Ectodermal cell (in vitro differentiated cells): ENCODE measurements at regions not wholly inside any gene's neighbourhood (a gene's known extent, or its start where the extent isn't known, plus 50 kb on each side); places are given as distances from the start of the nearest gene placed in this dataset.
"Not testable (repeated sequence)": the region's sequence is repeated elsewhere in the genome, so short reads cannot be mapped to it uniquely, and the experiment has no call there.

Experiments used
- H3K27ac ChIP-seq: 2 replicates; pipeline ENCODE4 v1.7.0; 2013; ENCODE audit warnings: mild to moderate bottlenecking, low read depth, low read length; ENCODE audit not compliant: insufficient read depth, poor library complexity, severe bottlenecking
- H3K27me3 ChIP-seq: 2 replicates; pipeline ENCODE4 v1.7.0; 2013; ENCODE audit warnings: mild to moderate bottlenecking, low read length; ENCODE audit not compliant: insufficient read depth, control insufficient read depth, poor library complexity, severe bottlenecking
- H3K36me3 ChIP-seq: one replicate; pipeline ENCODE4 v1.7.0; 2013; ENCODE audit warnings: low read length; ENCODE audit not compliant: control insufficient read depth, insufficient read depth
- H3K4me1 ChIP-seq: one replicate; pipeline ENCODE4 v1.7.0; 2013; ENCODE audit warnings: low read length; ENCODE audit not compliant: control insufficient read depth, insufficient read depth
- H3K4me3 ChIP-seq: 2 replicates; pipeline ENCODE4 v1.7.0; 2013; ENCODE audit warnings: low read depth, low read length, control low read depth; ENCODE audit not compliant: insufficient read depth
- H3K9me3 ChIP-seq: 2 replicates; pipeline ENCODE4 v1.7.0; 2013; ENCODE audit warnings: mild to moderate bottlenecking, low read length, moderate library complexity; ENCODE audit not compliant: control insufficient read depth
- WGBS, 2 experiments: methylation state at CpG; one replicate each; pipeline ENCODE4 v1.1.7; 2013; ENCODE audit warnings: missing lambda C conversion rate in 2 of 2; 5-methylcytosine and 5-hydroxymethylcytosine counted together

DNA sequence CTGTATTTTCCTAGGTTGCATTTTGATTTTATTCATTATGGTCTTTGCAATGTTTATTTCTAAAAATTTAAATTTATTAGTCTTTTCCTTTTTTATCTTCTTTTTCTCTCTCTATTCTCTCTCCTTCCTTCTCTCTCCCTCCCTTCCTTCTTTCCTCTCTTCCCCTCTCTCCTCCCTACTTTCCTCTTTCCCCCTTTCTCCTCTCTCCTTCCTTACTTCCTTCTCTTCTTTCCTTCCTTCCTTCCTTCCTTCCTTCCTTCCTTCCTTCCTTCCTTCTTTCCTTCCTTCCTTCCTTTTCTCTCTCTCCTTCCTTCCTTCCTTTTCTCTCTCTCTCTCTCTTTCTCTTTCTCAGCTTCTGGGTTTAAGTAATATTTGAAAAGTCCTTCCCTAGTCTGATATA, 72.8 kb upstream of the RASGRF1 start:
- H3K9me3 ChIP-seq = no peaks in the 10 kb centered on the region
- no peak overlapping the region for H3K4me3 ChIP-seq
- no peaks in the 10 kb centered on the region for H3K4me1 ChIP-seq
- H3K27ac ChIP-seq = no peak overlapping the region
- H3K36me3 ChIP-seq = no peaks in the 10 kb centered on the region
- no peaks in the 10 kb centered on the region for H3K27me3 ChIP-seq

DNA sequence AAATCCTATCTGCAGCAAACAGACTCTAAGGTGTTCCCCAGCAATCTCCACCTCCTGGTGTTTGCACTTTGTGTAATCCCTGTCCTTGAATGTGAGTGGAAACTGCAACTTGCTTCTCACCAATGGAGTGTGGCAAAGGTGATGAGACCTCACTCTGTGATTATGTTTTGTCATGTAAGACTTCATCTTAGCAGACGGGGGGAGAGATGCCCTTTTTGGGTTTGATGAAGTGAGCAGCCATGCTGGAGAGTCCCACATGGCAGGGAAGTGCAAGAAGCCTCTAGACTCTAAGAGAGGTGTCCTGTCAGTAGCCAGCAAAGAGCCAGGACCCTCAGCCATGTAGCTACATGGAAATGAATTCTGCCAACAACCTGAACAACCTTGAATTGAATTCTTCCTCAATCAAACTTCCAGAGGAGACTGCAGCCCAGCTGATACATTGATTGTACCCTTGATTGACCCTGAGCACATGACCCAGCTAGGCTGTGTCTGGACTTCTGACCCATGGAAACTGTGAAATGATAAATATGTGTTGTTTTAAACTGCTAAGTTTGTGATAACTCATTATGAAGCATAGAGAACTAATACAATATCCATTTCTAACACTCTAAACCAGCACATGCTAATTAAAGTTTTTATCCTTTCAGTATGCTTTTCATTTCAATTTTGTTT, 71.4 kb upstream of the RASGRF1 start:
- H3K9me3 ChIP-seq = no peaks in the 10 kb centered on the region
- H3K27ac ChIP-seq = no peak overlapping the region
- H3K4me1 ChIP-seq = no peaks in the 10 kb centered on the region
- H3K27me3 ChIP-seq = no peaks in the 10 kb centered on the region
- no peak overlapping the region for H3K4me3 ChIP-seq
- WGBS, 2 experiments = 39 to 45% methylated on average over 1 of the region's 1 CpG
- H3K36me3 ChIP-seq = no peaks in the 10 kb centered on the region

DNA sequence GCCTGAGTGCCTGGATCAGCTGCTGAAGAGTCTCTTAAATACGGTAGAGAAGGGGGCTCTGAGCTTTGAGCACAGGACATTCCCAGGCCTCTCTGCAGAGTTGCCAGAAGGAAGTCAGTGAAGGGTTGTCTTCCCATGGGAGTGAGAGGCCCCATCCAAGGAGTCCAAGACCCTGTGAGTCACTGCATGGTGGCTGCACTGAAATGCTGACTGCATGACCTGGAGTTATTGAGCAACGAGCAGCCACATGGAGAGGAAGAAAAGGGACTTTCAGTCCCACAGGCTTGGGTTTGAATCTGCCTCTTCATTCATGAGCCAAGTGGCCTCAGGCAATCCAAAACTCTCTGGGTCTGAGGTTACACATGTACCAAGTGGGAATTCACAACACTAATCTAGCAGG, 69.6 kb upstream of the RASGRF1 start:
- Histone ChIP-seq H3K27ac (no peak overlapping the region), H3K4me1 (no peaks in the 10 kb centered on the region), H3K27me3 (no peaks in the 10 kb centered on the region), H3K9me3 (no peaks in the 10 kb centered on the region), H3K4me3 (no peak overlapping the region), H3K36me3 (no peaks in the 10 kb centered on the region)
- WGBS, 2 experiments = 90% methylated on average over 2 of the region's 2 CpGs

DNA sequence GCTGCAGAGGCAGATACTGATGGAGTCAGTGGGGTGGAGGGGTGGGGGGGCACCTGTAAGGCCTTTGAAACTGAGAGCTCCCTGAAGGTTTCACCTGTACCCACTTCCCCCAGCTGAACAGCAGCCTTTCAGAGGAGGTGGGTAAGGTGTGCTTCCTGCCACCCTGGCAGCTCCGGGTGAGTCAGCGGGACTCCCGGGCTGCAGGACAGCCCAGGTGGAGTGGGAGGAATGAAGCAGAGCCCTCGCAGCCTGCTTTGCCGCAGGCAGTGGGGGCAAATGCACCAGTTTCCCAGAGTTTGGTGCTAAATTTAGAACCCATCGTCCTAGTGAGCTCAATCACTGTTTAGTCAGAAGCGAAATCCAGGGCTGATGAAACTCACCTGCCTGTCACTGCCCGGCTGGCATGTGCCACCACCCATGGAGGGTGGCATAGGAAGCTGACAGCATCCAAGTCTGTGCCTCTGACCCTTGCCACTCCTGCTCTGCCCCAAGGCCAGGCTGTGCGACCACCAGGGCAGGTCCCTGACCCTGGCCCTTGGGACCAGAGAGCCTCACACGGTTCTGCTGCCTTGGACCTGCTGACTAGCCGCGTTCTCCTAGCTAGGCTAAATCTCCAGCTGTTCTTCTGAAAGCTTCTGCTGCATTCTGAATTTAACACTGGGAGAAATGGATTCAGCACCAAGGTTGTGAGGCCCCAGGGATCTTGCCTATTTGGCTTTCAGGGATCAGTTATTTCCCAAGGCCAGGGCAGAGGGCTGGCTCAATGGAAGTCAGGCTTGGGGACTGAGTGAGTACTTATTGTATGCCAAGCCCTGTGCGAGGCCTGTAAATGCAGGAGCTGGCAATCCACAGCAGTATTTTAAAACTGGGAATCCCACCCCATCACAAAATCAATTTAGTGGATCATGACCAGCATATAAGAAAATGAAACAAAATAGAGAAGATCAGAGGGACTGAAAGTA, 67.3 kb upstream of the RASGRF1 start:
- no peaks in the 10 kb centered on the region for H3K36me3 ChIP-seq
- no peaks in the 10 kb centered on the region for H3K4me1 ChIP-seq
- H3K27me3 ChIP-seq = no peaks in the 10 kb centered on the region
- no peak overlapping the region for H3K27ac ChIP-seq
- H3K9me3 ChIP-seq = no peaks in the 10 kb centered on the region
- H3K4me3 ChIP-seq = no peak overlapping the region
- WGBS, 2 experiments = 87 to 90% methylated on average over 13 of the region's 13 CpGs

DNA sequence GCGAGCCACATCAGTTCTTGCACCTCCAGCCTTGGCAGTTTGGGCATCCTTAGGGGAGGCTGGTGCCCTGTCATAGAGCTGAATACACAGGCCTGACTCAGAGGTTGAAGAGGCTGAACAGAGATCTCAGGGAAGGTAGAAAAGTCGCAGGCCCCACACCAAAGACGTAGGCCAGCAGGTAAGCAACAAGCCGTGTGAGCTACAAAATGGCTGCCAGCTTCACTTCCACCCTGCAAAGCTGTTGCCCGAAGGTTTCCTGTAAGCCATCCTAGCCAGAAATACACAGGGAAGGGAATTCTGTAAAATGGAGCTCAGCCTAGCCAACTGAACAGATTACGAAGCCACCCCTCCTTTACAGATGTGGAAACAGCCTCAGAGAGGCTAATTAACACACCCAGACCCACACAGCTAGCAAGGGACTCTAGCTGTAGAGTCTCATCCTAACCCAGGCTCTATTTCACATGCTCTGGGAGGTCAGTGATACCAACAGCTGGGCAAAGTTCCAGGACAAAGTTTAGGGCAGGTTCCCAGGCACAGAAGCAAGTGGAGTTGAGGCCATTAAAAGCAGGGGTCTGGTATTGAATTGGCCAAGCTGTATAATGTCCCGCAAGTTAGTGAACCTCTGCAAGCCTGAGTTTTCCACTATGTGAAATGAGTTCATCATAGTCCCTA, 66.3 kb upstream of the RASGRF1 start:
- no peak overlapping the region for H3K27ac ChIP-seq
- H3K4me1 ChIP-seq = no peaks in the 10 kb centered on the region
- H3K36me3 ChIP-seq = no peaks in the 10 kb centered on the region
- H3K9me3 ChIP-seq = no peaks in the 10 kb centered on the region
- WGBS, 2 experiments = 87% methylated on average over 7 of the region's 7 CpGs
- no peak overlapping the region for H3K4me3 ChIP-seq
- no peaks in the 10 kb centered on the region for H3K27me3 ChIP-seq

DNA sequence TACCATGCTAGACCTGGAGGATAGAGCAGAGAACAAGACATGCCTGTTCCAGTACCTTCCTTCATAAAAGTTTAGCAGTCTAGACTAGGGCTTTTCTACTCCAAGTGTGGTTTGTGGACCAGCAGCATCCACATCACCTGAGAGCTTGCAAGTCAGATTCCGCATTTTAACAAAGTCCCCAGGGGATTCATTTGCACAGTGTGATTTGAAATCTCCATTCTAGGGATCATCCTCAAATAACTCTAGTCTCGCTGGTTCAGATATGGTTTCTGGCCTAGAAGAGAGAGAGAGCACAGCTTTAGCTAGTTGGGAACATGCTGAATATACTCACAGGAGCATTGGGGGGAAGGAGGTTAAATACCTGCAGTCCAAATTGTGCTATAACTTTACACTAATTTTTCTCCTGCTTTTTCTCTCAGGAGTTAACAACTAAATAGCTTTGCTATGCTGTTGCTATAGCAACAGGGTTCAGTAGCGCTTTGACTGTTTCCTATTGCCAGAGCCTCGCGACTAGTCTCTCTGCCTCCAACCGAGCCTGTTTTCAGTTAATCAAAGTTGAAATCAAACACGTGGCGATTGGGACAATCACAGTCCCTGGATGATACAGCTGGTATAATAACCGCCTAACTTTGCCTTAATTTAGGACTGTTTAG, 64.0 kb upstream of the RASGRF1 start:
- no peaks in the 10 kb centered on the region for H3K9me3 ChIP-seq
- no peaks in the 10 kb centered on the region for H3K36me3 ChIP-seq
- no peaks in the 10 kb centered on the region for H3K27me3 ChIP-seq
- no peak overlapping the region for H3K27ac ChIP-seq
- no peaks in the 10 kb centered on the region for H3K4me1 ChIP-seq
- WGBS, 2 experiments = 39 to 41% methylated on average over 9 of the region's 9 CpGs
- no peak overlapping the region for H3K4me3 ChIP-seq

DNA sequence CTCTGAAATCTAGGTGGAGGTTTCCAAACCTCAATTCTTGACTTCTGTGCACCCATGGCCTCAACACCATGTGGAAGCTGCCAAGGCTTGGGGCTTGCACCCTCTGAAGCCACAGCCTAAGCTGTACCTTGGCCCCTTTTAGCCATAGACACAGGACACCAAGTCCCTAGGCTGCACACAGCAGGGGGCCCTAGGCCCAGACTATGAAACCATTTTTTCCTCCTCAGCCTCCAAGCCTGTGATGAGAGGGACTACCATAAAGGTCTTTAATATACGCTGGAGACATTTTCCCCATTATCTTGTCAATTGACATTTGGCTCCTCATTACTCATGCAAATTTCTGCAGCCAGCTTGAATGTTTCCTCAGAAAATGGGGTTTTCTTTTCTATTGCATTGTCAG, 53.7 kb upstream of the RASGRF1 start:
- WGBS, 2 experiments = 94 to 95% methylated on average over 1 of the region's 1 CpG
- H3K27me3 ChIP-seq, H3K4me1 ChIP-seq, H3K36me3 ChIP-seq, H3K4me3 ChIP-seq, H3K27ac ChIP-seq, H3K9me3 ChIP-seq: not testable (repeated sequence)

DNA sequence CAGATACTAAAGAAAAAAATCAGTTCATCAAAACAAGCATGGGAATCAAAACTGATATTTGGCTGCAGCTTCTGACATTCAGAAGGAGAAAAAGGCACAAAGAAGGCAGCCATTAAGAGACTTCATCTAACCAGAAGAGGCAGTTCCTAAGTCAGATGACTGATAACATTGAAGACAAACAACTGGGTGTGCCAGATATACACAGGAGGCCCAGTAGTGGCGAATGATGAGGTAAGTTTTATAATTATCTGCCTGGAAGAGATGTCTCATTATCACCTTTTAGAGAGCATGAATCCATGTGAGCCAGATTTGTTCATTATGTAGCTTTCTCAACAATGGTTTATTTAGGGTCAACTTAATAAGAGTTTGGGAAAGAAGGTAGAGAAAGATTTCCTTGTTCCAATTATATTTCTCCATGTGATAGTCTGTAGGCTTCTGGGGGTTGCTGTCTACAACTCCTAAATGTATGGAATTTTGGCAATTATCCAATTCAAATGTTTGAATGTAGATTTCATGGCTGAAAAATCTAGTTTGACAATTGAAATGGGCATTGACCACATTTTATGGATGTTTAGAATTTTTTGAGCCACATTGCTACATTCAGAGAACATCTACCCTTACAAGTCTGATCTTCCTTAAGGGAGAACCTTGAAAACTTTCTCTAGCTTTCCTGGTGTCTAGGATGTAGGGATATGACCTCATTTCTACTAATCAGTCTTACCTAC, 50.4 kb upstream of the RASGRF1 start:
- H3K4me3 ChIP-seq = no peak overlapping the region
- no peaks in the 10 kb centered on the region for H3K36me3 ChIP-seq
- H3K27ac ChIP-seq = no peak overlapping the region
- no peaks in the 10 kb centered on the region for H3K27me3 ChIP-seq
- no peaks in the 10 kb centered on the region for H3K9me3 ChIP-seq
- peaks cover 7% of the 10 kb centered on the region for H3K4me1 ChIP-seq
- WGBS, 2 experiments = 92 to 100% methylated on average over 1 of the region's 1 CpG
